DOHH2 (cell line): ENCODE measurements at regions not wholly inside any gene's neighbourhood (a gene's known extent, or its start where the extent isn't known, plus 50 kb on each side); places are given as distances from the start of the nearest gene placed in this dataset.
"Not testable (repeated sequence)": the region's sequence is repeated elsewhere in the genome, so short reads cannot be mapped to it uniquely, and the experiment has no call there.

Experiments used
- EZH2phosphoT487 ChIP-seq: fragments of 200-600 bp; sonication (generic); IDR thresholded peaks from 2 replicates; pipeline ENCODE4 v1.6.1; 2017; ENCODE audit warnings: borderline replicate concordance, mild to moderate bottlenecking, antibody characterized with exemption, low read length, moderate library complexity, mixed read lengths
- TF ChIP-seq, protein P1 (sequence below): fragments of 200-600 bp; sonication (generic); IDR thresholded peaks from one replicate; pipeline ENCODE4 v1.5.1; 2014; ENCODE audit warnings: antibody characterized with exemption, mild to moderate bottlenecking, low read depth, low read length; ENCODE audit not compliant: poor library complexity, severe bottlenecking

DNA sequence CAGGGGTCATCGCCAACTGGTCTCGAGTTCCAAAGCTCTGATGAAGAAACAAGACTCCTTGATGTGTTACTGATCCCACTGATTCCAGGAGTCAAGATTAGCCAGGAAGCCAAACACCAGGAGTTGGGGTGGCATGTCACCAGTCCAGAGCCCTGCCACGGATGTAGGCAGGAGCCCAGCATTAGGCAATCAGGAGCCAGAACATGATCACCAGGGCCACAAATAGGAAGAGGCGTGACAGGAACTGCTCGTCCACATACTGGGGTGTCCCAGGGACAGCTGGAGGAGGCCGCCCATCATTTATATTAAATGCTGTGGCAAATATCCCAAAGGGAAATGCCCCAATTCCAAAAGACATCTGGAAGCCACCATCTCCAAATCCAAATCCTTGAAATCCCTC, 74.5 kb upstream of the BLTP1 start:
- TF ChIP-seq, protein P1, sequence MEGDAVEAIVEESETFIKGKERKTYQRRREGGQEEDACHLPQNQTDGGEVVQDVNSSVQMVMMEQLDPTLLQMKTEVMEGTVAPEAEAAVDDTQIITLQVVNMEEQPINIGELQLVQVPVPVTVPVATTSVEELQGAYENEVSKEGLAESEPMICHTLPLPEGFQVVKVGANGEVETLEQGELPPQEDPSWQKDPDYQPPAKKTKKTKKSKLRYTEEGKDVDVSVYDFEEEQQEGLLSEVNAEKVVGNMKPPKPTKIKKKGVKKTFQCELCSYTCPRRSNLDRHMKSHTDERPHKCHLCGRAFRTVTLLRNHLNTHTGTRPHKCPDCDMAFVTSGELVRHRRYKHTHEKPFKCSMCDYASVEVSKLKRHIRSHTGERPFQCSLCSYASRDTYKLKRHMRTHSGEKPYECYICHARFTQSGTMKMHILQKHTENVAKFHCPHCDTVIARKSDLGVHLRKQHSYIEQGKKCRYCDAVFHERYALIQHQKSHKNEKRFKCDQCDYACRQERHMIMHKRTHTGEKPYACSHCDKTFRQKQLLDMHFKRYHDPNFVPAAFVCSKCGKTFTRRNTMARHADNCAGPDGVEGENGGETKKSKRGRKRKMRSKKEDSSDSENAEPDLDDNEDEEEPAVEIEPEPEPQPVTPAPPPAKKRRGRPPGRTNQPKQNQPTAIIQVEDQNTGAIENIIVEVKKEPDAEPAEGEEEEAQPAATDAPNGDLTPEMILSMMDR = not testable (repeated sequence)
- not testable (repeated sequence) for TF ChIP-seq EZH2phosphoT487
